ENCODE measurements at regions not wholly inside any gene's neighbourhood (a gene's known extent, or its start where the extent isn't known, plus 50 kb on each side); places are given as distances from the start of the nearest gene placed in this dataset.

GRCh38 chr7:41819645-41820044, 116.8 kb upstream of the INHBA start:
- Mint-ChIP-seq H3K27ac (no peak overlapping the region), H3K4me3 (no peak overlapping the region), H3K9me3 (ENCODE audit: insufficient read depth) (peaks cover 3% of the 10 kb centered on the region), H3K27me3 (peaks cover 6% of the 10 kb centered on the region), H3K4me1 (peaks cover 21% of the 10 kb centered on the region)
- Histone ChIP-seq H3K79me2 (ENCODE audit: control insufficient read depth, insufficient read depth, low read length) (no peaks in the 10 kb centered on the region), H4K20me1 (ENCODE audit: control insufficient read depth, insufficient read depth, low read length, poor library complexity, severe bottlenecking) (no peaks in the 10 kb centered on the region), H2AFZ (ENCODE audit: insufficient read depth, low read depth, low read length, poor library complexity, severe bottlenecking) (no peak overlapping the region), H3K4me2 (replicated peaks; ENCODE audit: low read depth, low read length, poor library complexity, severe bottlenecking) (no peak overlapping the region), H3K4me1 (ENCODE audit: control insufficient read depth in 2 of 2, insufficient read depth in 2 of 2, low read length in 2 of 2) (peaks cover 5 to 6% of the 10 kb centered on the region in 2 donors), H3K9ac (ENCODE audit: low read length) (no peak overlapping the region), H3K27me3 (replicated peaks in 1 of 4; ENCODE audit: control extremely low read depth in 1 of 4, control insufficient read depth in 3 of 4, insufficient read depth in 4 of 4, low read length in 3 of 4) (peaks cover 0 to 4% (median 0%) of the 10 kb centered on the region in 4 experiments), H3K27ac (ENCODE audit: low read length in 2 of 2) (no peak overlapping the region), H3K4me3 (ENCODE audit: control extremely low read depth in 1 of 5, extremely low read depth in 1 of 5, insufficient read depth in 1 of 5, low read depth in 2 of 5, low read length in 4 of 5) (no peak overlapping the region), H3K9me3 (ENCODE audit: control extremely low read depth in 1 of 3, control insufficient read depth in 2 of 3, insufficient read depth in 1 of 3, low read length in 2 of 3) (peaks cover 0 to 2% (median 2%) of the 10 kb centered on the region in 3 donors), H3K36me3 (replicated peaks in 1 of 2; ENCODE audit: control extremely low read depth in 1 of 2, control insufficient read depth in 1 of 2, extremely low read depth in 1 of 2, insufficient read depth in 2 of 2, low read length in 1 of 2) (no peaks in the 10 kb centered on the region)
- DNase-seq (no peak), ATAC-seq (ENCODE audit: low read depth) (no peak)
- intact Hi-C loops (cut with micrococcal nuclease): no loop called here
- WGBS (ENCODE audit: insufficient coverage): no CpG with 5 or more reads among the region's 1 CpG
- no peak for TF ChIP-seq CTCF (IDR thresholded peaks at IDR 0.05)
- TF ChIP-seq EZH2 (IDR thresholded peaks at IDR 0.05; ENCODE audit: borderline replicate concordance, insufficient read depth, low read depth, low read length, poor library complexity, severe bottlenecking): no peak
- ChIA-PET CTCF (no interaction called here), POLR2A (no interaction called here)

- ChIA-PET POLR2A (no interaction called here), CTCF (no interaction called here)
- H3K4me2 ChIP-seq (replicated peaks; ENCODE audit: low read depth, low read length, poor library complexity, severe bottlenecking): no peak overlapping the region
- no peaks in the 10 kb centered on the region for H3K79me2 ChIP-seq (ENCODE audit: control insufficient read depth, insufficient read depth, low read length)
- Mint-ChIP-seq H3K27ac (no peak overlapping the region), H3K9me3 (ENCODE audit: insufficient read depth) (peaks cover 3% of the 10 kb centered on the region), H3K27me3 (peaks cover 6% of the 10 kb centered on the region), H3K4me1 (peaks cover 21% of the 10 kb centered on the region), H3K4me3 (no peak overlapping the region)
- H3K27ac ChIP-seq (ENCODE audit: low read length in 2 of 2): no peak overlapping the region
- peaks cover 5 to 6% of the 10 kb centered on the region in 2 donors for H3K4me1 ChIP-seq (ENCODE audit: control insufficient read depth in 2 of 2, insufficient read depth in 2 of 2, low read length in 2 of 2)
- no peak overlapping the region for H2AFZ ChIP-seq (ENCODE audit: insufficient read depth, low read depth, low read length, poor library complexity, severe bottlenecking)
- no peak for DNase-seq
- H3K9me3 ChIP-seq (ENCODE audit: control extremely low read depth in 1 of 3, control insufficient read depth in 2 of 3, insufficient read depth in 1 of 3, low read length in 2 of 3): peaks cover 0 to 2% (median 2%) of the 10 kb centered on the region in 3 donors
- TF ChIP-seq CTCF (IDR thresholded peaks at IDR 0.05): no peak
- no peak for TF ChIP-seq EZH2 (IDR thresholded peaks at IDR 0.05; ENCODE audit: borderline replicate concordance, insufficient read depth, low read depth, low read length, poor library complexity, severe bottlenecking)
- no peak for ATAC-seq (ENCODE audit: low read depth)
- H3K4me3 ChIP-seq (ENCODE audit: control extremely low read depth in 1 of 5, extremely low read depth in 1 of 5, insufficient read depth in 1 of 5, low read depth in 2 of 5, low read length in 4 of 5): no peak overlapping the region
- intact Hi-C loops (cut with micrococcal nuclease): no loop called here
- H3K36me3 ChIP-seq (replicated peaks in 1 of 2; ENCODE audit: control extremely low read depth in 1 of 2, control insufficient read depth in 1 of 2, extremely low read depth in 1 of 2, insufficient read depth in 2 of 2, low read length in 1 of 2): no peaks in the 10 kb centered on the region
- WGBS (ENCODE audit: insufficient coverage): no CpG with 5 or more reads among the region's 1 CpG
- no peak overlapping the region for H3K9ac ChIP-seq (ENCODE audit: low read length)
- peaks cover 0 to 4% (median 0%) of the 10 kb centered on the region in 4 experiments for H3K27me3 ChIP-seq (replicated peaks in 1 of 4; ENCODE audit: control extremely low read depth in 1 of 4, control insufficient read depth in 3 of 4, insufficient read depth in 4 of 4, low read length in 3 of 4)
- no peaks in the 10 kb centered on the region for H4K20me1 ChIP-seq (ENCODE audit: control insufficient read depth, insufficient read depth, low read length, poor library complexity, severe bottlenecking)
Measured at GRCh38 chr7:41818765-41819398, 116.0 kb upstream of the INHBA start.
